A673 (cell line): ENCODE measurements at regions not wholly inside any gene's neighbourhood (a gene's known extent, or its start where the extent isn't known, plus 50 kb on each side); places are given as distances from the start of the nearest gene placed in this dataset.
"Not testable (repeated sequence)": the region's sequence is repeated elsewhere in the genome, so short reads cannot be mapped to it uniquely, and the experiment has no call there.

Source experiments
- BruUV-seq: library from RNA; stranded (reverse); fragments of 400-500 nt; replicated peaks from 2 replicates; lab custom pipeline; 2021; lab: Mats Ljungman, UMichigan
- CTCF ChIA-PET: fragments of 300-600 bp; sonication (Branson Sonifier 250); formaldehyde crosslinking; loops from one replicate; lab custom pipeline; 2022; ENCODE audit warnings: antibody characterized with exemption; lab: Charles Lee
- POLR2A ChIA-PET: fragments of 300-600 bp; sonication (Branson Sonifier 250); formaldehyde crosslinking; loops from one replicate; lab custom pipeline; 2022; ENCODE audit warnings: antibody characterized with exemption; ENCODE audit not compliant: low non-redundant PET; lab: Charles Lee
- DNase-seq: peaks from one replicate; pipeline ENCODE4 v3.0.0-alpha.2; 2015; ENCODE audit warnings: low spot score
- H3K27ac ChIP-seq: fragments of 200-600 bp; sonication (generic); 2 replicates; pipeline ENCODE4 v1.5.1; 2016; ENCODE audit warnings: mixed run types, low read depth, mild to moderate bottlenecking, mixed read lengths, antibody characterized with exemption, low read length; ENCODE audit not compliant: poor library complexity, severe bottlenecking
- H3K27me3 ChIP-seq: fragments of 200-600 bp; sonication (generic); replicated peaks from 2 replicates; pipeline ENCODE4 v1.6.1; 2017; ENCODE audit warnings: mixed run types, low read depth, mild to moderate bottlenecking, mixed read lengths, antibody characterized with exemption, low read length; ENCODE audit not compliant: insufficient read depth, poor library complexity
- H3K36me3 ChIP-seq: fragments of 200-600 bp; sonication (generic); 2 replicates; pipeline ENCODE4 v1.6.1; 2016; ENCODE audit warnings: mixed run types, mild to moderate bottlenecking, mixed read lengths, antibody characterized with exemption, low read length; ENCODE audit not compliant: insufficient read depth, poor library complexity, severe bottlenecking
- H3K4me1 ChIP-seq: fragments of 200-600 bp; sonication (generic); 2 replicates; pipeline ENCODE4 v1.6.1; 2017; ENCODE audit warnings: mixed run types, mild to moderate bottlenecking, mixed read lengths, antibody characterized with exemption, low read length; ENCODE audit not compliant: insufficient read depth, poor library complexity, severe bottlenecking
- H3K4me3 ChIP-seq: fragments of 200-600 bp; sonication (generic); 2 replicates; pipeline ENCODE4 v1.5.1; 2016; ENCODE audit warnings: low read depth, mixed run types, mild to moderate bottlenecking, mixed read lengths, low read length; ENCODE audit not compliant: poor library complexity, severe bottlenecking
- H3K9me3 ChIP-seq: fragments of 200-600 bp; sonication (generic); 2 replicates; pipeline ENCODE4 v1.6.1; 2016; ENCODE audit warnings: mixed run types, low read depth, mild to moderate bottlenecking, mixed read lengths, antibody characterized with exemption, low read length; ENCODE audit not compliant: poor library complexity, severe bottlenecking
- EZH2 ChIP-seq: fragments of 200-600 bp; sonication (generic); IDR thresholded peaks from 2 replicates; pipeline ENCODE4 v1.6.1; 2017; ENCODE audit warnings: borderline replicate concordance, low read depth, mild to moderate bottlenecking, mixed read lengths, antibody characterized with exemption, low read length; ENCODE audit not compliant: poor library complexity, severe bottlenecking
- intact Hi-C: fragments of 100-400 bp; cut with micrococcal nuclease; formaldehyde crosslinking; loops from one replicate; pipeline ENCODE4 v1.10.0; 2022; ENCODE audit not compliant: unreplicated experiment
- TF ChIP-seq, protein P1 (sequence below): fragments of 300-800, 200-600 bp; sonication (generic); conservative IDR thresholded peaks from 2 replicates; pipeline ENCODE4 v1.5.1; 2017; ENCODE audit warnings: low read depth, mild to moderate bottlenecking, antibody characterized with exemption, low read length, moderate library complexity, mixed read lengths

DNA sequence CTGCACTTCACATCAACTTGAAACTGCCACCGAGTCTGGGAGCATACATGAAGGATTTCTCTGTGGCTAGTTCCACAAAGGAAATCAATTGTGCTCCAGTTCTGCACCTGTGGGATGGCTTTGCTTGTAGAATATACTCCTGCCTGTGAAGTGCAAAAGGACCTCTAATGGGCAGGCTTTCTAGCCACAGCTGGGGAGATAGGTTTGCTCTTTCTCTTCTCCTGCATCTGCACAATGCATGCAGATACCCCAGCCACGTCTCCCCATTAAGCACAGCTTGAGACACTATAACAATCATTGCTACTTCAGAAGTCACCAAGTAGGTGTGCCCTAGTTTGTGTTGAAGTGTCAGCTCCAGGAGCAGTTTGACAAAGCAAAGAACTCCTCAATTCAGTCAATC lies 364.6 kb downstream of the ZIC3 start:
- no peaks in the 10 kb centered on the region for H3K4me1 ChIP-seq
- ChIA-PET CTCF (no interaction called here), POLR2A (no interaction called here)
- no peak overlapping the region for H3K27ac ChIP-seq
- H3K4me3 ChIP-seq: no peak overlapping the region
- intact Hi-C loops: no loop called here
- BruUV-seq: no TSS peak
- H3K27me3 ChIP-seq: no peaks in the 10 kb centered on the region
- H3K9me3 ChIP-seq: peaks cover 8% of the 10 kb centered on the region
- TF ChIP-seq, protein P1, sequence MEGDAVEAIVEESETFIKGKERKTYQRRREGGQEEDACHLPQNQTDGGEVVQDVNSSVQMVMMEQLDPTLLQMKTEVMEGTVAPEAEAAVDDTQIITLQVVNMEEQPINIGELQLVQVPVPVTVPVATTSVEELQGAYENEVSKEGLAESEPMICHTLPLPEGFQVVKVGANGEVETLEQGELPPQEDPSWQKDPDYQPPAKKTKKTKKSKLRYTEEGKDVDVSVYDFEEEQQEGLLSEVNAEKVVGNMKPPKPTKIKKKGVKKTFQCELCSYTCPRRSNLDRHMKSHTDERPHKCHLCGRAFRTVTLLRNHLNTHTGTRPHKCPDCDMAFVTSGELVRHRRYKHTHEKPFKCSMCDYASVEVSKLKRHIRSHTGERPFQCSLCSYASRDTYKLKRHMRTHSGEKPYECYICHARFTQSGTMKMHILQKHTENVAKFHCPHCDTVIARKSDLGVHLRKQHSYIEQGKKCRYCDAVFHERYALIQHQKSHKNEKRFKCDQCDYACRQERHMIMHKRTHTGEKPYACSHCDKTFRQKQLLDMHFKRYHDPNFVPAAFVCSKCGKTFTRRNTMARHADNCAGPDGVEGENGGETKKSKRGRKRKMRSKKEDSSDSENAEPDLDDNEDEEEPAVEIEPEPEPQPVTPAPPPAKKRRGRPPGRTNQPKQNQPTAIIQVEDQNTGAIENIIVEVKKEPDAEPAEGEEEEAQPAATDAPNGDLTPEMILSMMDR: no peak
- no peak for TF ChIP-seq EZH2
- H3K36me3 ChIP-seq: no peaks in the 10 kb centered on the region
- no peak for DNase-seq

DNA sequence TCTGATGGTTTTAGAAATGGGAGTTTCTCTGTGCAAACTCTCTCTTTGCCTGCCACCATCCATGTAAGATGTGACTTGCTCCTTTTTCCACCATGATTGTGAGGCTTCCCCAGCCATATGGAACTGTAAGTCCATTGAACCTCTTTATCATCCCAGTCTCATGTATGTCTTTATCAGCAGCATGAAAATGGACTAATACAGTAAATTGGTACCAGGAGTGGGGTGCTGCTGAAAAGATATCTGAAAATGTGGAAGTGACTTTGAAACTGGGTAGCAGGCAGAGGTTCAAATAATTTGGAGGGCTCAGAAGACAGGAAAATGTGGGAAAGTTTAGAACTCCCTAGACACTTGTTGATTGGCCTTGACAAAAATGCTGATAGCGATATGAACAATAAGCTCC lies 368.3 kb downstream of the ZIC3 start:
- H3K27ac ChIP-seq, H3K4me1 ChIP-seq, H3K36me3 ChIP-seq, H3K9me3 ChIP-seq, intact Hi-C loops, H3K27me3 ChIP-seq, POLR2A ChIA-PET, DNase-seq, H3K4me3 ChIP-seq, CTCF ChIA-PET, BruUV-seq: not testable (repeated sequence)

DNA sequence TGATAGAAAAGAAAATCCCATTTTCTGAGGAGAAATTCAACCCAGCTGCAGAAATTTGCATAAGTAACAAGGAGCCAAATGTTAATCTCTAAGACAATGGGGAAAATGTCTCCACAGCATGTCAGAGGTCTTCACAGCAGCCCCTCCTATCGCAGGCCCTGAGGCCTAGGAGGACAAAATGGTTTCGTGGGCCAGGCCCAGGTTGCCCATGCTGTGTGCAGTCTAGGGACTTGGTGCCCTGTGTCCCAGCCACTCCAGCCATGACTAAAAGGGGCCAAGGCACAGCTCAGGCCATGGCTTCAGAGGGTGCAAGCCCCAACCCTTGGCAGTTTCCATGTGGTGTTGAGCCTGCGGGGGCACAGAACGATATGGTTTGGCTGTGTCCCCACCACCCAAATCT lies 369.0 kb downstream of the ZIC3 start:
- H3K4me3 ChIP-seq, H3K27ac ChIP-seq, BruUV-seq, H3K27me3 ChIP-seq, H3K36me3 ChIP-seq, H3K4me1 ChIP-seq, intact Hi-C loops, POLR2A ChIA-PET, H3K9me3 ChIP-seq, DNase-seq, CTCF ChIA-PET: not testable (repeated sequence)

DNA sequence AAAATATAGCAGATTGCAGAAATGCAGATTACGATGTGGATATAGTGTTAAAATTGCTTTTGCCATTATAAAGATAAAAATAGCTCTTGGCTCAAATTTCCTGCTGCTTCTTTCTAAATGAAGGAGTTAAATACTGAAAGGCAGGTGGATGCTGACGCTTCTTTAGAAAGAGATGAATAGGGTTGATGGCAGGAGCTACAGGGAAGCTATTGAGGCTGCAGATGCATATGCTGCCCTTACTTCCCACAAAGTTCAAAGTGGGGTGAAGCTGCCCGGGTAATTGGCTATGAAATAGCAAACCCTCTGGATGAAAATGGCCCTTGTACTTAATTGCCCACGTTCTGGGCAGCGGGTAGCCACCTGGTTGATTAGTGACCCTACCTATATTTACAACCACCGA lies 379.5 kb downstream of the ZIC3 start:
- Histone ChIP-seq H3K27ac (no peak overlapping the region), H3K9me3 (no peaks in the 10 kb centered on the region), H3K27me3 (no peaks in the 10 kb centered on the region), H3K4me3 (no peak overlapping the region), H3K36me3 (no peaks in the 10 kb centered on the region), H3K4me1 (no peaks in the 10 kb centered on the region)
- ChIA-PET POLR2A (no interaction called here), CTCF (no interaction called here)
- intact Hi-C loops: no loop called here
- TF ChIP-seq, protein P1: no peak
- no peak for TF ChIP-seq EZH2
- no peak for DNase-seq
- no TSS peak for BruUV-seq
